PC-9 (cell line): ENCODE measurements at regions not wholly inside any gene's neighbourhood (a gene's known extent, or its start where the extent isn't known, plus 50 kb on each side); places are given as distances from the start of the nearest gene placed in this dataset.

Experiments
- CTCF ChIP-seq: fragments of 200-600 bp; sonication (generic); conservative IDR thresholded peaks from 2 replicates; pipeline ENCODE4 v1.6.1; 2017; ENCODE audit warnings: mixed run types, antibody characterized with exemption, mild to moderate bottlenecking, moderate library complexity
- EZH2 ChIP-seq: fragments of 200-600 bp; sonication (generic); IDR thresholded peaks from 2 replicates; pipeline ENCODE4 v1.8.0; 2017; ENCODE audit warnings: antibody characterized with exemption, low read depth

- TF ChIP-seq CTCF (no peak), EZH2 (no peak)
Observed at GRCh38 chr14:39863441-39863840, 431.2 kb upstream of the FBXO33 start.
